Breast epithelium (tissue), 4 donors: ENCODE measurements at regions not wholly inside any gene's neighbourhood (a gene's known extent, or its start where the extent isn't known, plus 50 kb on each side); places are given as distances from the start of the nearest gene placed in this dataset.

Experiments
- DNase-seq, 2 donors: peaks; one replicate each; pipeline ENCODE4 v3.0.0-alpha.2; 2019; ENCODE audit warnings: low spot score in 2 of 2
- H3K27ac ChIP-seq, 2 donors: fragments of 200-600 bp; sonication (generic) in 1 of 2; one replicate each; pipeline ENCODE4 v1.5.1; 2016 to 2019; ENCODE audit warnings: mild to moderate bottlenecking in 1 of 2
- H3K27me3 ChIP-seq, 2 donors: fragments of 200-600 bp; sonication (generic) in 1 of 2; one replicate each; pipeline versions ENCODE4 v1.5.1 to v1.6.0; 2017 to 2019; ENCODE audit warnings: control low read depth in 1 of 2, mild to moderate bottlenecking in 1 of 2
- H3K36me3 ChIP-seq: fragments of 200-600 bp; one replicate; pipeline ENCODE4 v1.5.1; 2019
- H3K4me1 ChIP-seq, 2 donors: fragments of 200-600 bp; sonication (generic); one replicate each; pipeline ENCODE4 v1.5.1; 2016 to 2019; ENCODE audit warnings: control low read depth in 1 of 2
- H3K4me3 ChIP-seq, 3 donors: fragments of 200-600 bp; sonication (generic); 1 replicate in 2 of 3; 2 replicates in 1 of 3; pipeline ENCODE4 v1.5.1; 2016 to 2019; ENCODE audit warnings: mild to moderate bottlenecking in 3 of 3, moderate library complexity in 2 of 3
- H3K9me3 ChIP-seq, 2 donors: fragments of 200-600 bp; sonication (generic) in 1 of 2; one replicate each; pipeline ENCODE4 v1.5.1; 2016 to 2019; ENCODE audit warnings: control low read depth in 1 of 2
- POLR2A ChIP-seq: fragments of 450-650 bp; IDR thresholded peaks from one replicate; pipeline ENCODE4 v1.6.1; 2016; ENCODE audit warnings: antibody characterized with exemption, mild to moderate bottlenecking, moderate library complexity
- POLR2AphosphoS5 ChIP-seq, 3 donors: sonication (generic); formaldehyde crosslinking; IDR thresholded peaks; one replicate each; pipeline ENCODE4 v1.6.1; 2017; ENCODE audit warnings: antibody characterized with exemption in 3 of 3
- intact Hi-C: fragments of 100-400 bp; cut with DNase I; formaldehyde crosslinking; loops from one replicate; pipeline ENCODE4 v1.15.1; 2023; ENCODE audit warnings: low total_unique reads
- TF ChIP-seq, protein P1 (sequence below), 3 donors: fragments of 450-650 bp; IDR thresholded peaks; one replicate each; pipeline ENCODE4 v1.5.1; 2016 to 2017; ENCODE audit warnings: antibody characterized with exemption in 3 of 3, mild to moderate bottlenecking in 3 of 3, moderate library complexity in 3 of 3

- H3K9me3 ChIP-seq: no peaks in the 10 kb centered on the region
- no peaks in the 10 kb centered on the region for H3K27me3 ChIP-seq
- TF ChIP-seq POLR2A: no peak
- no peak for TF ChIP-seq POLR2AphosphoS5 (IDR thresholded peaks at IDR 0.05)
- TF ChIP-seq, protein P1, sequence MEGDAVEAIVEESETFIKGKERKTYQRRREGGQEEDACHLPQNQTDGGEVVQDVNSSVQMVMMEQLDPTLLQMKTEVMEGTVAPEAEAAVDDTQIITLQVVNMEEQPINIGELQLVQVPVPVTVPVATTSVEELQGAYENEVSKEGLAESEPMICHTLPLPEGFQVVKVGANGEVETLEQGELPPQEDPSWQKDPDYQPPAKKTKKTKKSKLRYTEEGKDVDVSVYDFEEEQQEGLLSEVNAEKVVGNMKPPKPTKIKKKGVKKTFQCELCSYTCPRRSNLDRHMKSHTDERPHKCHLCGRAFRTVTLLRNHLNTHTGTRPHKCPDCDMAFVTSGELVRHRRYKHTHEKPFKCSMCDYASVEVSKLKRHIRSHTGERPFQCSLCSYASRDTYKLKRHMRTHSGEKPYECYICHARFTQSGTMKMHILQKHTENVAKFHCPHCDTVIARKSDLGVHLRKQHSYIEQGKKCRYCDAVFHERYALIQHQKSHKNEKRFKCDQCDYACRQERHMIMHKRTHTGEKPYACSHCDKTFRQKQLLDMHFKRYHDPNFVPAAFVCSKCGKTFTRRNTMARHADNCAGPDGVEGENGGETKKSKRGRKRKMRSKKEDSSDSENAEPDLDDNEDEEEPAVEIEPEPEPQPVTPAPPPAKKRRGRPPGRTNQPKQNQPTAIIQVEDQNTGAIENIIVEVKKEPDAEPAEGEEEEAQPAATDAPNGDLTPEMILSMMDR (IDR thresholded peaks at IDR 0.05): no peak
- intact Hi-C loops: no loop called here
- no peak for DNase-seq
- no peaks in the 10 kb centered on the region for H3K4me1 ChIP-seq
- no peak overlapping the region for H3K4me3 ChIP-seq
- H3K36me3 ChIP-seq: no peaks in the 10 kb centered on the region
- H3K27ac ChIP-seq: no peak overlapping the region
Measured at GRCh38 chr4:126202226-126202625, 887.5 kb downstream of the FAT4 start.

DNA sequence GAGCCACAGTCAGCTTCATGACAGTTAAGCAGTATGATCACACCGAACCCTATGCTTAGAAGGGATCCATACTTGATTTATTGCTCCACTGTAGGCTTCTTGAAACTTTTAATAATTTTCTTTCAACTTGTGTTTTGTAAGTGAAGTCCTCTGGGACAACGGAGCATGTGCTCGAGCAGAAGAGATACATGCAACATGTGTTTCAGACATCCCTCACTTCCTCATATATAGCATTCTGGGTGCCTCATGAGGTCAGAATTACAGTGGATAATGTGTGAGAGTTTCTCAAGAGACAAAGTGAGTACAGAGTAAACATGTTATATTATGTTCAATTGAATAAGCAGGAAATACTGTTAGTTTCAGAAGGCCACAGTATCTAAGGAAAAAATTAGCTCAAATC is 893.2 kb downstream of the FAT4 start:
- intact Hi-C loops: no loop called here
- H3K9me3 ChIP-seq: no peaks in the 10 kb centered on the region
- no peak for TF ChIP-seq POLR2A
- no peaks in the 10 kb centered on the region for H3K36me3 ChIP-seq
- no peaks in the 10 kb centered on the region for H3K27me3 ChIP-seq
- H3K4me1 ChIP-seq: no peaks in the 10 kb centered on the region
- H3K27ac ChIP-seq: no peak overlapping the region
- H3K4me3 ChIP-seq: no peak overlapping the region
- DNase-seq: no peak

GRCh38 chr4:126209147-126209546 is 894.4 kb downstream of the FAT4 start:
- TF ChIP-seq POLR2A: no peak
- no peak for TF ChIP-seq POLR2AphosphoS5 (IDR thresholded peaks at IDR 0.05)
- TF ChIP-seq, protein P1 (IDR thresholded peaks at IDR 0.05): no peak
- intact Hi-C loops: no loop called here
- no peak for DNase-seq
- no peaks in the 10 kb centered on the region for H3K36me3 ChIP-seq
- H3K27ac ChIP-seq: no peak overlapping the region
- no peaks in the 10 kb centered on the region for H3K9me3 ChIP-seq
- no peaks in the 10 kb centered on the region for H3K4me1 ChIP-seq
- no peak overlapping the region for H3K4me3 ChIP-seq
- no peaks in the 10 kb centered on the region for H3K27me3 ChIP-seq

DNA sequence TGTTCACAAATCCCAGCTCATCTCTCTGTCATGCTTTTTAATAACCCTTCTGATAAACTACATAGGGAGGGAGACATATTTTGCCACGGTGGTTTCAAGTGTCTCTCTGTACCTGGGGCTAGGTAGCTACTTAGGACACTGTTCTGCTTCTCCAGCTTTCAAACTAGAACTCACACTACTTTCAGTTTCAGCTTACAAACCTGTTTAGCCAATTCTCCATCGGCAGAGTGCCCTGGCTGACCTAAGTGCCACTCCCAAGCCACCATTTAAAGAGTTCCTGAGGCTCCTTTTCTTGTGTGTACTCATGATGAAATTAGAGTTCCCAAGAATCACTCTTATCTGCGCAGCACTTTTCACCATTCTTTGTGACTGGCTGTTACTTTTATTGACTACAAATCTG is 899.2 kb downstream of the FAT4 start:
- Histone ChIP-seq H3K27ac (no peak overlapping the region), H3K4me1 (no peaks in the 10 kb centered on the region), H3K4me3 (no peak overlapping the region), H3K36me3 (no peaks in the 10 kb centered on the region), H3K9me3 (no peaks in the 10 kb centered on the region), H3K27me3 (no peaks in the 10 kb centered on the region)
- intact Hi-C loops: no loop called here
- DNase-seq: no peak
- TF ChIP-seq, protein P1 (IDR thresholded peaks at IDR 0.05): no peak
- TF ChIP-seq POLR2A: no peak
- no peak for TF ChIP-seq POLR2AphosphoS5 (IDR thresholded peaks at IDR 0.05)

GRCh38 chr4:126215759-126216158 is 901.0 kb downstream of the FAT4 start:
- Histone ChIP-seq H3K4me1 (no peaks in the 10 kb centered on the region), H3K9me3 (no peaks in the 10 kb centered on the region), H3K27me3 (no peaks in the 10 kb centered on the region), H3K4me3 (no peak overlapping the region), H3K27ac (no peak overlapping the region), H3K36me3 (no peaks in the 10 kb centered on the region)
- DNase-seq: no peak
- TF ChIP-seq POLR2AphosphoS5 (IDR thresholded peaks at IDR 0.05) (no peak), POLR2A (no peak)
- TF ChIP-seq, protein P1 (IDR thresholded peaks at IDR 0.05): no peak
- intact Hi-C loops: no loop called here

DNA sequence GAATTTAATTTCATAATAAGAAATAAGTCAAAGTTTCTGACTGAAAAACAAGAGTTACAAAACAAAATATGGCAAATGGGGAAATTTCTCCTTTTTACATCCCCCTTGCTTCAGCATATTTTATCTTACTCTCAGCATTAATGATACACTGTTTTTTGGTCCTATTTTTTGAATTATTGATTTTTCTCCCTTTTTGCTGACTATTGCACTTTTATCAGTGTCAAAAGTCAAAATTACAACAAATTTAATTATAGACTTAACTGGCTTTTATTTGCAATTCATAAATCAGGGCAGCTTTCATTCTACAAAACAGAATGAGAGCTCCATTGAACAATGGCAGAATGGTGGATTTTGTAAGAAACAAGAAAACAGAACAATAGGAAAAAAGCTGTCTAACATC is 901.9 kb downstream of the FAT4 start:
- Histone ChIP-seq H3K27ac (no peak overlapping the region), H3K9me3 (no peaks in the 10 kb centered on the region), H3K4me1 (no peaks in the 10 kb centered on the region), H3K27me3 (no peaks in the 10 kb centered on the region), H3K36me3 (no peaks in the 10 kb centered on the region), H3K4me3 (no peak overlapping the region)
- DNase-seq: no peak
- TF ChIP-seq, protein P1 (IDR thresholded peaks at IDR 0.05): no peak
- TF ChIP-seq POLR2A: no peak
- TF ChIP-seq POLR2AphosphoS5 (IDR thresholded peaks at IDR 0.05): no peak
- intact Hi-C loops: no loop called here
